HCT116 (cell line): ENCODE measurements at regions not wholly inside any gene's neighbourhood (a gene's known extent, or its start where the extent isn't known, plus 50 kb on each side); places are given as distances from the start of the nearest gene placed in this dataset.

Experiments
- ATAC-seq: fragments of 200-7000 bp; cut with Tn5 transposase; 2 replicates; pipeline ENCODE4 v1.9.1; 2020; ENCODE audit warnings: mild to moderate bottlenecking, moderate library complexity
- BruUV-seq: library from RNA; stranded (reverse); fragments of 400-500 nt; replicated peaks from 2 replicates; lab custom pipeline; 2021; lab: Mats Ljungman, UMichigan
- CTCF ChIA-PET: fragments of 300-600 bp; sonication (Branson Sonifier 250); formaldehyde crosslinking; loops from one replicate; lab custom pipeline; 2021; ENCODE audit warnings: antibody characterized with exemption; lab: Charles Lee
- POLR2A ChIA-PET: fragments of 300-600, 350-600 bp; sonication (Branson Sonifier 250); formaldehyde crosslinking; loops from one replicate; lab custom pipeline; 2021; ENCODE audit warnings: antibody characterized with exemption; lab: Charles Lee
- RAD21 ChIA-PET, 2 experiments: fragments of 300-600 bp; sonication (Branson Sonifier 250); formaldehyde crosslinking; loops; one replicate each; lab custom pipeline; 2023; ENCODE audit warnings: low total read pairs in 2 of 2; ENCODE audit not compliant: uncharacterized antibody in 2 of 2, unreplicated experiment in 2 of 2, low non-redundant PET in 1 of 2; lab: Charles Lee
- DNase-seq: peaks from one replicate; pipeline ENCODE4 v3.0.0-alpha.2; 2010; ENCODE audit warnings: low read depth, low spot score
- H2AFZ ChIP-seq: fragments of 200-600 bp; shearing (Covaris generic), sonication (generic); 2 replicates; pipeline ENCODE4 v1.6.1; 2017; ENCODE audit warnings: low read depth, mixed run types, mixed read lengths, antibody characterized with exemption, low read length; ENCODE audit not compliant: poor library complexity, severe bottlenecking
- H3K27ac ChIP-seq: 2 replicates; pipeline ENCODE4 v1.5.1; 2012; ENCODE audit warnings: low read depth, low read length
- H3K27me3 ChIP-seq: fragments of 200-600 bp; sonication (generic); 2 replicates; pipeline ENCODE4 v1.6.1; 2016; ENCODE audit warnings: mixed run types, low read length, mixed read lengths; ENCODE audit not compliant: insufficient read depth
- H3K36me3 ChIP-seq, 2 experiments: fragments of 200-500 bp in 1 of 2; fragments of 200-600 bp in 1 of 2; sonication (Bioruptor generic) in 1 of 2; sonication (generic) in 1 of 2; 2 replicates each; pipeline versions ENCODE4 v1.5.1 to v1.6.1; 2014 to 2016; ENCODE audit warnings: low read length in 2 of 2, inconsistent platforms in 1 of 2, mixed read lengths in 1 of 2, mixed run types in 1 of 2; ENCODE audit not compliant: insufficient read depth in 2 of 2, control insufficient read depth in 1 of 2
- H3K4me1 ChIP-seq, 2 experiments: fragments of 200-600 bp in 1 of 2; sonication (generic) in 1 of 2; 2 replicates each; pipeline versions ENCODE4 v1.5.1 to v1.6.1; 2012 to 2017; ENCODE audit warnings: low read length in 2 of 2, inconsistent platforms in 1 of 2, mild to moderate bottlenecking in 1 of 2, mixed read lengths in 1 of 2, mixed run types in 1 of 2, moderate library complexity in 1 of 2; ENCODE audit not compliant: insufficient read depth in 2 of 2, control insufficient read depth in 1 of 2
- H3K4me2 ChIP-seq: fragments of 200-600 bp; sonication (generic); 2 replicates; pipeline ENCODE4 v1.6.1; 2017; ENCODE audit warnings: mixed run types, low read length, mixed read lengths
- H3K4me3 ChIP-seq, 2 experiments: fragments of 200-600 bp in 1 of 2; sonication (generic) in 1 of 2; replicated peaks in 1 of 2; 2 replicates each; pipeline ENCODE4 v1.5.1; 2011 to 2016; ENCODE audit warnings: low read length in 2 of 2, control low read depth in 1 of 2, low read depth in 1 of 2, mild to moderate bottlenecking in 1 of 2, mixed read lengths in 1 of 2, mixed run types in 1 of 2
- H3K79me2 ChIP-seq: fragments of 200-600 bp; sonication (generic); 2 replicates; pipeline ENCODE4 v1.6.1; 2017; ENCODE audit warnings: mild to moderate bottlenecking, mixed run types, low read length, moderate library complexity, mixed read lengths; ENCODE audit not compliant: insufficient read depth
- H3K9ac ChIP-seq: fragments of 200-600 bp; sonication (generic); 2 replicates; pipeline ENCODE4 v1.6.1; 2016; ENCODE audit warnings: low read length, mixed read lengths
- H3K9me2 ChIP-seq: fragments of 200-600 bp; sonication (generic), shearing (Covaris generic); 2 replicates; pipeline ENCODE4 v1.6.1; 2017; ENCODE audit warnings: mixed run types, mild to moderate bottlenecking, moderate library complexity; ENCODE audit not compliant: insufficient read depth
- H3K9me3 ChIP-seq, 2 experiments: fragments of 200-500 bp in 1 of 2; fragments of 200-600 bp in 1 of 2; sonication (Bioruptor generic) in 1 of 2; sonication (generic) in 1 of 2; 2 replicates each; pipeline ENCODE4 v1.6.1; 2014 to 2017; ENCODE audit warnings: low read length in 2 of 2, mixed read lengths in 2 of 2, inconsistent platforms in 1 of 2, low read depth in 1 of 2, mild to moderate bottlenecking in 1 of 2, mixed run types in 1 of 2, moderate library complexity in 1 of 2; ENCODE audit not compliant: control insufficient read depth in 1 of 2, insufficient read depth in 1 of 2
- H4K20me1 ChIP-seq: fragments of 200-600 bp; sonication (generic), shearing (Covaris generic); 2 replicates; pipeline ENCODE4 v1.6.1; 2017; ENCODE audit warnings: mixed run types, mild to moderate bottlenecking, moderate library complexity; ENCODE audit not compliant: insufficient read depth
- ATF3 ChIP-seq: IDR thresholded peaks from 2 replicates; pipeline ENCODE4 v1.6.1; 2012
- CTCF ChIP-seq, 3 experiments: fragments of 200-600 bp in 1 of 3; sonication (generic) in 1 of 3; IDR thresholded peaks in 2 of 3; conservative IDR thresholded peaks in 1 of 3; 2 replicates each; pipeline ENCODE4 v1.5.1; 2012 to 2017; ENCODE audit warnings: low read depth in 2 of 3, low read length in 2 of 3, antibody characterized with exemption in 1 of 3, borderline replicate concordance in 1 of 3, control low read depth in 1 of 3, mild to moderate bottlenecking in 1 of 3, mixed read lengths in 1 of 3, mixed run types in 1 of 3, moderate library complexity in 1 of 3; ENCODE audit not compliant: insufficient read depth in 1 of 3
- EZH2 ChIP-seq: fragments of 200-600 bp; sonication (generic); IDR thresholded peaks from 2 replicates; pipeline ENCODE4 v1.6.1; 2017; ENCODE audit warnings: antibody characterized with exemption, mixed run types
- FOSL1 ChIP-seq: IDR thresholded peaks from 2 replicates; pipeline ENCODE4 v1.6.1; 2012; ENCODE audit warnings: low read depth
- POLR2A ChIP-seq: IDR thresholded peaks from 2 replicates; pipeline ENCODE4 v1.7.0; 2011; ENCODE audit warnings: borderline replicate concordance; ENCODE audit not compliant: insufficient read depth, insufficient read length; ENCODE audit errors: extremely low read depth
- REST ChIP-seq: IDR thresholded peaks from 2 replicates; pipeline ENCODE4 v1.6.1; 2012; ENCODE audit warnings: low read depth
- SRF ChIP-seq: IDR thresholded peaks from 2 replicates; pipeline ENCODE4 v1.6.1; 2012; ENCODE audit warnings: low read depth
- YY1 ChIP-seq: IDR thresholded peaks from 2 replicates; pipeline ENCODE4 v1.6.1; 2011; ENCODE audit warnings: low read length, low read depth, moderate library complexity, mild to moderate bottlenecking; ENCODE audit not compliant: insufficient replicate concordance; ENCODE audit errors: extremely low read depth
- ZNF274 ChIP-seq: fragments of 200-500 bp; sonication (Bioruptor generic); IDR thresholded peaks from 2 replicates; pipeline ENCODE4 v1.6.1; 2014; ENCODE audit warnings: mild to moderate bottlenecking, low read depth, low read length, inconsistent platforms
- intact Hi-C: fragments of 100-400 bp; cut with micrococcal nuclease; formaldehyde crosslinking; loops from 2 replicates; pipeline ENCODE4 v1.10.0; 2022

GRCh38 chr19:28644169-28644775 is 568.7 kb downstream of the UQCRFS1 start:
- intact Hi-C loops: no loop called here
- no peaks in the 10 kb centered on the region for H4K20me1 ChIP-seq
- DNase-seq: no peak
- H3K36me3 ChIP-seq: no peaks in the 10 kb centered on the region
- H3K79me2 ChIP-seq: no peaks in the 10 kb centered on the region
- H3K9ac ChIP-seq: no peak overlapping the region
- TF ChIP-seq ATF3 (no peak), CTCF (IDR thresholded peaks at IDR 0.05 in 2 of 3, conservative IDR thresholded peaks at IDR 0.05 in 1 of 3; ENCODE audit: borderline replicate concordance in 1 of 3, insufficient read depth in 1 of 3, low read depth in 2 of 3, low read length in 2 of 3) (no peak), EZH2 (no peak), SRF (no peak), YY1 (no peak), FOSL1 (no peak), REST (no peak), ZNF274 (no peak), POLR2A (no peak)
- POLR2A ChIA-PET: no interaction called here
- no peaks in the 10 kb centered on the region for H3K27me3 ChIP-seq
- no peaks in the 10 kb centered on the region for H3K4me1 ChIP-seq
- H3K9me3 ChIP-seq: peaks cover 0 to 30% of the 10 kb centered on the region in 2 experiments; a peak in 2 of 4 replicates
- BruUV-seq: no TSS peak
- H3K4me3 ChIP-seq: no peak overlapping the region
- no peak overlapping the region for H3K27ac ChIP-seq
- no peak overlapping the region for H3K4me2 ChIP-seq
- H3K9me2 ChIP-seq: no peaks in the 10 kb centered on the region
- RAD21 ChIA-PET: no interaction called here
- CTCF ChIA-PET: no interaction called here
- no peak overlapping the region for H2AFZ ChIP-seq
- no peak for ATAC-seq
